ENCODE measurements at regions not wholly inside any gene's neighbourhood (a gene's known extent, or its start where the extent isn't known, plus 50 kb on each side); places are given as distances from the start of the nearest gene placed in this dataset.

DNA sequence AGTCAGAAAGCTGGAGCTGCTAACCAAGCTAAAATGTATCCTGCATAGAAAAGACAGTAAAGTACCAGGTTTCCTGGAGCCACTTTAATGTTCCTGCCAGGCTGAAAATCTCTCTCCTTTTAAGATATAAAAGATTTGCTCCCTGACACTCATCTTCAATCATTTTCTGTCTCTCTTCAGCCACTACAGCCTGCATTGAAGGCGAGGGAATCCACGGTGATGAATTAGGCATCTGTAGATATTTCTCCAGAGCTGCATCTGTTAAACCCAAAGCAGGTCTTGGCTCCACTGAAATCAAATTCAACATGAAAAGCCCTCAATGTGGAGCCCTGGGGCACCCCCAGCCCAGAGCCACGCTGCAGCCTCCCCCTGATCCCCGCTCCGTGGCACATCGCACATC, 94.7 kb upstream of the CRHR1 start:
- DNase-seq (ENCODE audit: low read depth, low spot score) (no peak), FAIRE-seq (no peak)
- POLR2A ChIA-PET, result no interaction called here
- H3K4me3 ChIP-seq (replicated peaks in 1 of 3; ENCODE audit: insufficient read depth in 1 of 3, low read depth in 1 of 3, low read length in 3 of 3), result no peak overlapping the region
- TF ChIP-seq MYC (IDR thresholded peaks at IDR 0.05; ENCODE audit: low read depth, low read length) (no peak), POLR2A (IDR thresholded peaks at IDR 0.05; ENCODE audit: low read depth, low read length) (no peak), FOS (IDR thresholded peaks at IDR 0.05; ENCODE audit: borderline replicate concordance, insufficient read depth, low read length) (no peak), EZH2 (IDR thresholded peaks at IDR 0.05; ENCODE audit: borderline replicate concordance, low read depth, low read length, severe bottlenecking) (no peak), POLR2AphosphoS5 (IDR thresholded peaks at IDR 0.05; ENCODE audit: insufficient read depth, low read depth, low read length) (no peak), GATA2 (IDR thresholded peaks at IDR 0.05; ENCODE audit: insufficient read depth, insufficient read length, low read depth, low read length) (no peak), JUN (IDR thresholded peaks at IDR 0.05; ENCODE audit: borderline replicate concordance, insufficient read depth, insufficient read length, low read depth) (no peak)
- TF ChIP-seq, protein P1, sequence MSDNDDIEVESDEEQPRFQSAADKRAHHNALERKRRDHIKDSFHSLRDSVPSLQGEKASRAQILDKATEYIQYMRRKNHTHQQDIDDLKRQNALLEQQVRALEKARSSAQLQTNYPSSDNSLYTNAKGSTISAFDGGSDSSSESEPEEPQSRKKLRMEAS (IDR thresholded peaks at IDR 0.05; ENCODE audit: insufficient read depth, insufficient read length), result no peak
- TF ChIP-seq, protein P2, sequence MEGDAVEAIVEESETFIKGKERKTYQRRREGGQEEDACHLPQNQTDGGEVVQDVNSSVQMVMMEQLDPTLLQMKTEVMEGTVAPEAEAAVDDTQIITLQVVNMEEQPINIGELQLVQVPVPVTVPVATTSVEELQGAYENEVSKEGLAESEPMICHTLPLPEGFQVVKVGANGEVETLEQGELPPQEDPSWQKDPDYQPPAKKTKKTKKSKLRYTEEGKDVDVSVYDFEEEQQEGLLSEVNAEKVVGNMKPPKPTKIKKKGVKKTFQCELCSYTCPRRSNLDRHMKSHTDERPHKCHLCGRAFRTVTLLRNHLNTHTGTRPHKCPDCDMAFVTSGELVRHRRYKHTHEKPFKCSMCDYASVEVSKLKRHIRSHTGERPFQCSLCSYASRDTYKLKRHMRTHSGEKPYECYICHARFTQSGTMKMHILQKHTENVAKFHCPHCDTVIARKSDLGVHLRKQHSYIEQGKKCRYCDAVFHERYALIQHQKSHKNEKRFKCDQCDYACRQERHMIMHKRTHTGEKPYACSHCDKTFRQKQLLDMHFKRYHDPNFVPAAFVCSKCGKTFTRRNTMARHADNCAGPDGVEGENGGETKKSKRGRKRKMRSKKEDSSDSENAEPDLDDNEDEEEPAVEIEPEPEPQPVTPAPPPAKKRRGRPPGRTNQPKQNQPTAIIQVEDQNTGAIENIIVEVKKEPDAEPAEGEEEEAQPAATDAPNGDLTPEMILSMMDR (IDR thresholded peaks at IDR 0.05; ENCODE audit: extremely low read depth in 1 of 2, insufficient read depth in 1 of 2, low read depth in 1 of 2, low read length in 2 of 2), result no peak
- no peaks in the 10 kb centered on the region for H3K9me3 ChIP-seq (replicated peaks; ENCODE audit: control insufficient read depth, insufficient read depth, low read length)
- no peaks in the 10 kb centered on the region for H4K20me1 ChIP-seq (replicated peaks; ENCODE audit: control insufficient read depth, extremely low read depth, insufficient read depth, low read length)
- no peaks in the 10 kb centered on the region for H3K79me2 ChIP-seq (ENCODE audit: control insufficient read depth, insufficient read depth, low read length)
- no TSS peak for BruUV-seq (replicated peaks)
- CTCF ChIA-PET, result interaction anchor here (1.1 kb wide), 1 partner anchor 49 kb away, joined by 3 read pairs; no protein-coding TSS in a partner anchor
- no peaks in the 10 kb centered on the region for H3K36me3 ChIP-seq (ENCODE audit: control insufficient read depth in 2 of 2, extremely low read depth in 1 of 2, insufficient read depth in 2 of 2, low read length in 2 of 2)
- no peak overlapping the region for H3K4me2 ChIP-seq (ENCODE audit: insufficient read depth, low read length)
- intact Hi-C loops (cut with micrococcal nuclease) (no loop called here), dilution Hi-C loops (cut with MboI; ENCODE audit: extremely low pct_ligation_motif_present, low sequenced_read_pairs) (no loop called here)
- H3K4me1 ChIP-seq (ENCODE audit: control insufficient read depth, extremely low read depth, insufficient read depth, low read length), result no peaks in the 10 kb centered on the region
- H3K9me1 ChIP-seq (replicated peaks; ENCODE audit: control insufficient read depth, extremely low read depth, insufficient read depth, low read length), result no peaks in the 10 kb centered on the region
- no peak overlapping the region for H3K9ac ChIP-seq (replicated peaks; ENCODE audit: extremely low read depth, insufficient read depth, low read length)
- H3K27ac ChIP-seq (ENCODE audit: insufficient read depth, low read depth, low read length), result no peak overlapping the region
- H2AFZ ChIP-seq (ENCODE audit: low read depth, low read length), result no peak overlapping the region
- H3K27me3 ChIP-seq (ENCODE audit: control insufficient read depth in 2 of 2, insufficient read depth in 2 of 2, low read length in 2 of 2), result peaks cover 9 to 15% of the 10 kb centered on the region in 2 experiments
